B cell (primary cell): ENCODE measurements at regions not wholly inside any gene's neighbourhood (a gene's known extent, or its start where the extent isn't known, plus 50 kb on each side); places are given as distances from the start of the nearest gene placed in this dataset.

Experiments
- ATAC-seq: fragments of 200-7000 bp; cut with Tn5 transposase; one replicate; pipeline ENCODE4 v1.10.0; 2021; ENCODE audit warnings: low read depth, mild to moderate bottlenecking, moderate number of reproducible peaks, moderate library complexity
- CTCF ChIA-PET: fragments of 350-600 bp; sonication (Branson Sonifier 250); formaldehyde crosslinking; loops from one replicate; lab custom pipeline; 2021; ENCODE audit warnings: antibody characterized with exemption, inconsistent platforms; lab: Charles Lee
- POLR2A ChIA-PET: fragments of 350-600 bp; sonication (Branson Sonifier 250); formaldehyde crosslinking; loops from one replicate; lab custom pipeline; 2021; ENCODE audit warnings: antibody characterized with exemption; lab: Charles Lee
- DNase-seq: peaks from one replicate; pipeline ENCODE4 v3.0.0; 2013
- H2AFZ ChIP-seq: 2 replicates; pipeline ENCODE4 v1.6.1; 2012; ENCODE audit warnings: mild to moderate bottlenecking, low read depth, low read length; ENCODE audit not compliant: insufficient read depth, poor library complexity, severe bottlenecking
- H3K27ac ChIP-seq, 2 donors: 1 replicate in 1 of 2; 2 replicates in 1 of 2; pipeline ENCODE4 v1.5.1; 2012 to 2013; ENCODE audit warnings: low read length in 2 of 2, mild to moderate bottlenecking in 2 of 2, moderate library complexity in 1 of 2
- H3K27me3 ChIP-seq, 4 experiments: fragments of 200-600 bp in 1 of 4; sonication (generic) in 1 of 4; replicated peaks in 1 of 4; 1 replicate in 2 of 4; 2 replicates in 2 of 4; pipeline versions ENCODE4 v1.6.1 to v1.7.0; 2013 to 2016; ENCODE audit warnings: low read length in 3 of 4, mild to moderate bottlenecking in 2 of 4, mixed read lengths in 1 of 4, moderate library complexity in 1 of 4; ENCODE audit not compliant: insufficient read depth in 4 of 4, control insufficient read depth in 3 of 4; ENCODE audit errors: control extremely low read depth in 1 of 4
- H3K36me3 ChIP-seq, 2 experiments: replicated peaks in 1 of 2; 1 replicate in 1 of 2; 2 replicates in 1 of 2; pipeline versions ENCODE4 v1.6.1 to v1.7.1; 2013; ENCODE audit warnings: low read length in 1 of 2; ENCODE audit not compliant: insufficient read depth in 2 of 2, control insufficient read depth in 1 of 2; ENCODE audit errors: control extremely low read depth in 1 of 2, extremely low read depth in 1 of 2
- H3K4me1 ChIP-seq, 2 donors: fragments of 200-600 bp in 1 of 2; sonication (generic) in 1 of 2; 1 replicate in 1 of 2; 2 replicates in 1 of 2; pipeline versions ENCODE4 v1.5.1 to v1.6.1; 2013 to 2017; ENCODE audit warnings: low read length in 2 of 2; ENCODE audit not compliant: control insufficient read depth in 2 of 2, insufficient read depth in 2 of 2
- H3K4me2 ChIP-seq: replicated peaks from 2 replicates; pipeline ENCODE3; 2012; ENCODE audit warnings: mild to moderate bottlenecking, low read depth, low read length; ENCODE audit not compliant: poor library complexity, severe bottlenecking
- H3K4me3 ChIP-seq, 5 experiments: fragments of 200-600 bp in 1 of 5; sonication (generic) in 1 of 5; 1 replicate in 3 of 5; 2 replicates in 2 of 5; pipeline versions ENCODE4 v1.5.1 to v1.7.0; 2011 to 2016; ENCODE audit warnings: low read length in 4 of 5, mild to moderate bottlenecking in 4 of 5, low read depth in 2 of 5, control low read depth in 1 of 5, moderate library complexity in 1 of 5; ENCODE audit not compliant: insufficient read depth in 1 of 5; ENCODE audit errors: control extremely low read depth in 1 of 5, extremely low read depth in 1 of 5
- H3K79me2 ChIP-seq: fragments of 200-600 bp; sonication (generic); one replicate; pipeline ENCODE4 v1.6.0; 2016; ENCODE audit warnings: low read length; ENCODE audit not compliant: control insufficient read depth, insufficient read depth
- H3K9ac ChIP-seq: fragments of 200-600 bp; sonication (generic); 2 replicates; pipeline ENCODE4 v1.6.1; 2017; ENCODE audit warnings: mild to moderate bottlenecking, low read length, moderate library complexity
- H3K9me3 ChIP-seq, 3 donors: one replicate each; pipeline versions ENCODE4 v1.6.1 to v1.7.1; 2013; ENCODE audit warnings: low read length in 2 of 3; ENCODE audit not compliant: control insufficient read depth in 2 of 3, insufficient read depth in 1 of 3; ENCODE audit errors: control extremely low read depth in 1 of 3
- H4K20me1 ChIP-seq: 2 replicates; pipeline ENCODE4 v1.6.0; 2012; ENCODE audit warnings: mild to moderate bottlenecking, low read length; ENCODE audit not compliant: insufficient read depth, control insufficient read depth, poor library complexity, severe bottlenecking
- H3K27ac Mint-ChIP-seq: one replicate; pipeline ENCODE4 v1.8.0; 2021; ENCODE audit warnings: mixed read lengths
- H3K27me3 Mint-ChIP-seq: one replicate; pipeline ENCODE4 v1.8.0; 2021; ENCODE audit warnings: mixed read lengths
- H3K4me1 Mint-ChIP-seq: one replicate; pipeline ENCODE4 v1.8.0; 2021; ENCODE audit warnings: mixed read lengths
- H3K4me3 Mint-ChIP-seq: one replicate; pipeline ENCODE4 v1.8.0; 2021; ENCODE audit warnings: mixed read lengths
- H3K9me3 Mint-ChIP-seq: one replicate; pipeline ENCODE4 v1.8.0; 2022; ENCODE audit warnings: mixed read lengths; ENCODE audit not compliant: insufficient read depth
- EZH2 ChIP-seq: IDR thresholded peaks from 2 replicates; pipeline ENCODE4 v1.6.1; 2012; ENCODE audit warnings: borderline replicate concordance, low read depth, mild to moderate bottlenecking, moderate library complexity, low read length; ENCODE audit not compliant: insufficient read depth, poor library complexity, severe bottlenecking
- WGBS: methylation state at CpG from one replicate; pipeline ENCODE4 v1.1.5; 2013; ENCODE audit warnings: missing lambda C conversion rate; ENCODE audit not compliant: insufficient coverage; 5-methylcytosine and 5-hydroxymethylcytosine counted together
- intact Hi-C: fragments of 100-400 bp; cut with micrococcal nuclease; formaldehyde crosslinking; loops from one replicate; pipeline ENCODE4 v1.10.0; 2022
- TF ChIP-seq, protein P1 (sequence below): fragments of 200-600 bp; IDR thresholded peaks from one replicate; pipeline ENCODE4 v1.8.0; 2022; ENCODE audit warnings: antibody characterized with exemption, mild to moderate bottlenecking

DNA sequence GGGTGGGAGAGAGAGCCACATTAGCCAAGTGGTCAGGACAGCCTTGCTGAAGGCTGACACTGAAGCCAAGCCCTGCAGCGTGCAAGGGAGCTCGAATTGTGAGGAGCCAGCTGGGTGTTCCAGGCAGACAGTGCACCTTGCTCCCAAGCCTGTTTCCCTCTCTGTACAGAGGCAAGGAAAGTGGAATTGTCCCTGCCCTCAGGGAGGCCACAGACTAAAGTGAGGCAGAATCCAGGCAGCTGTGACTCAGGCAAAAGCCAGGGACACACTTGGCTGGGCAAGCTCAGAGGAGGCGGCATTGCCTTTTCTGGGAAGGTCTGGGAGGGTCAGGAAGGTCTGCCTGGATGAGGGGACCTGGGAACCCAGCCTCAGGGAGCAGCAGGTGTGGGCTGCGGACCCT is 50.2 kb upstream of the LMX1B start:
- ChIA-PET CTCF (interaction anchor here (1.1 to 2.8 kb wide), 4 partner anchors 10 to 67 kb away, joined by 4 to 30 read pairs (median 6); no protein-coding TSS in a partner anchor), POLR2A (no interaction called here)
- H3K4me2 ChIP-seq = no peak overlapping the region
- no peaks in the 10 kb centered on the region for H4K20me1 ChIP-seq
- H3K9me3 ChIP-seq = no peaks in the 10 kb centered on the region
- peaks cover 46% of the 10 kb centered on the region for H3K27me3 Mint-ChIP-seq
- H3K27ac Mint-ChIP-seq = no peak overlapping the region
- ATAC-seq = no peak
- DNase-seq = no peak
- 81% methylated on average over 4 of the region's 4 CpGs for WGBS
- H3K27ac ChIP-seq = no peak overlapping the region
- H3K9ac ChIP-seq = no peak overlapping the region
- H3K36me3 ChIP-seq = no peaks in the 10 kb centered on the region
- no peak overlapping the region for H2AFZ ChIP-seq
- no peak overlapping the region for H3K4me3 Mint-ChIP-seq
- H3K4me3 ChIP-seq = no peak overlapping the region
- no peaks in the 10 kb centered on the region for H3K4me1 Mint-ChIP-seq
- no peaks in the 10 kb centered on the region for H3K4me1 ChIP-seq
- peaks cover 0 to 43% (median 14%) of the 10 kb centered on the region in 4 experiments for H3K27me3 ChIP-seq
- H3K9me3 Mint-ChIP-seq = no peaks in the 10 kb centered on the region
- no peaks in the 10 kb centered on the region for H3K79me2 ChIP-seq
- no peak for TF ChIP-seq EZH2
- TF ChIP-seq, protein P1, sequence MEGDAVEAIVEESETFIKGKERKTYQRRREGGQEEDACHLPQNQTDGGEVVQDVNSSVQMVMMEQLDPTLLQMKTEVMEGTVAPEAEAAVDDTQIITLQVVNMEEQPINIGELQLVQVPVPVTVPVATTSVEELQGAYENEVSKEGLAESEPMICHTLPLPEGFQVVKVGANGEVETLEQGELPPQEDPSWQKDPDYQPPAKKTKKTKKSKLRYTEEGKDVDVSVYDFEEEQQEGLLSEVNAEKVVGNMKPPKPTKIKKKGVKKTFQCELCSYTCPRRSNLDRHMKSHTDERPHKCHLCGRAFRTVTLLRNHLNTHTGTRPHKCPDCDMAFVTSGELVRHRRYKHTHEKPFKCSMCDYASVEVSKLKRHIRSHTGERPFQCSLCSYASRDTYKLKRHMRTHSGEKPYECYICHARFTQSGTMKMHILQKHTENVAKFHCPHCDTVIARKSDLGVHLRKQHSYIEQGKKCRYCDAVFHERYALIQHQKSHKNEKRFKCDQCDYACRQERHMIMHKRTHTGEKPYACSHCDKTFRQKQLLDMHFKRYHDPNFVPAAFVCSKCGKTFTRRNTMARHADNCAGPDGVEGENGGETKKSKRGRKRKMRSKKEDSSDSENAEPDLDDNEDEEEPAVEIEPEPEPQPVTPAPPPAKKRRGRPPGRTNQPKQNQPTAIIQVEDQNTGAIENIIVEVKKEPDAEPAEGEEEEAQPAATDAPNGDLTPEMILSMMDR = no peak
- intact Hi-C loops = loop anchor here (10.0 kb wide), 1 partner anchor 239 kb away; the partner anchor contains the start of gene MVB12B
